ENCODE measurements at regions not wholly inside any gene's neighbourhood (a gene's known extent, or its start where the extent isn't known, plus 50 kb on each side); places are given as distances from the start of the nearest gene placed in this dataset.

GRCh38 chr10:4343091-4343490, 482.9 kb upstream of the AKR1E2 start:
- H2BK12ac ChIP-seq (ENCODE audit: insufficient read length, low read depth, low read length) = no peak overlapping the region
- no peak overlapping the region; a peak in 1 of 5 replicates for H3K4me3 Mint-ChIP-seq
- H3K79me1 ChIP-seq (ENCODE audit: insufficient read depth, low read depth, low read length, poor library complexity, severe bottlenecking) = no peaks in the 10 kb centered on the region
- H3K9ac ChIP-seq (ENCODE audit: extremely low read depth, insufficient read length, low read length) = no peak overlapping the region
- H4K91ac ChIP-seq (ENCODE audit: insufficient read length, low read depth, low read length) = no peak overlapping the region
- DNase-seq = no peak
- no peak overlapping the region for H3K27ac ChIP-seq (ENCODE audit: insufficient read length, low read depth, low read length)
- H3K27ac Mint-ChIP-seq = no peak overlapping the region
- no peak overlapping the region for H2AFZ ChIP-seq (ENCODE audit: low read length)
- H4K8ac ChIP-seq (replicated peaks; ENCODE audit: insufficient read length, low read depth, low read length) = no peak overlapping the region
- H3K4me1 Mint-ChIP-seq = peaks cover 3 to 9% of the 10 kb centered on the region in 2 experiments
- H2BK15ac ChIP-seq (ENCODE audit: low read depth, low read length) = no peak overlapping the region
- no peak overlapping the region for H2BK120ac ChIP-seq (ENCODE audit: low read depth, low read length, poor library complexity, severe bottlenecking)
- H2BK20ac ChIP-seq (ENCODE audit: low read depth, low read length, poor library complexity, severe bottlenecking) = no peak overlapping the region
- no peak overlapping the region for H3K4me2 ChIP-seq (ENCODE audit: insufficient read depth, insufficient read length, low read length)
- H3K4ac ChIP-seq (ENCODE audit: low read depth, low read length) = no peak overlapping the region
- H3T11ph ChIP-seq (ENCODE audit: low read length) = no peak overlapping the region
- H3K9me3 Mint-ChIP-seq = no peaks in the 10 kb centered on the region
- H3K9me3 ChIP-seq (ENCODE audit: control insufficient read depth, low read depth, low read length) = no peaks in the 10 kb centered on the region
- no peaks in the 10 kb centered on the region for H3K79me2 ChIP-seq (ENCODE audit: insufficient read depth, low read length)
- H3K36me3 Mint-ChIP-seq (ENCODE audit: insufficient read depth in 1 of 3, low read depth in 3 of 3) = no peaks in the 10 kb centered on the region; a peak in 1 of 7 replicates
- no peaks in the 10 kb centered on the region for H3K23me2 ChIP-seq (ENCODE audit: insufficient read length, low read depth, low read length, poor library complexity, severe bottlenecking)
- WGBS (ENCODE audit: extremely low coverage, insufficient read length, low lambda C conversion rate) = no CpG with 5 or more reads among the region's 6 CpGs
- no peak overlapping the region for H3K18ac ChIP-seq (ENCODE audit: insufficient read length, low read depth, low read length)
- no peak overlapping the region for H3K23ac ChIP-seq (ENCODE audit: insufficient read length, low read depth, low read length)
- no peaks in the 10 kb centered on the region; the same call in 1 of the 2 replicates for H3K4me1 ChIP-seq (ENCODE audit: insufficient read depth, low read length)
- H4K5ac ChIP-seq (ENCODE audit: insufficient read length, low read depth, low read length) = no peak overlapping the region
- TF ChIP-seq, protein P1, sequence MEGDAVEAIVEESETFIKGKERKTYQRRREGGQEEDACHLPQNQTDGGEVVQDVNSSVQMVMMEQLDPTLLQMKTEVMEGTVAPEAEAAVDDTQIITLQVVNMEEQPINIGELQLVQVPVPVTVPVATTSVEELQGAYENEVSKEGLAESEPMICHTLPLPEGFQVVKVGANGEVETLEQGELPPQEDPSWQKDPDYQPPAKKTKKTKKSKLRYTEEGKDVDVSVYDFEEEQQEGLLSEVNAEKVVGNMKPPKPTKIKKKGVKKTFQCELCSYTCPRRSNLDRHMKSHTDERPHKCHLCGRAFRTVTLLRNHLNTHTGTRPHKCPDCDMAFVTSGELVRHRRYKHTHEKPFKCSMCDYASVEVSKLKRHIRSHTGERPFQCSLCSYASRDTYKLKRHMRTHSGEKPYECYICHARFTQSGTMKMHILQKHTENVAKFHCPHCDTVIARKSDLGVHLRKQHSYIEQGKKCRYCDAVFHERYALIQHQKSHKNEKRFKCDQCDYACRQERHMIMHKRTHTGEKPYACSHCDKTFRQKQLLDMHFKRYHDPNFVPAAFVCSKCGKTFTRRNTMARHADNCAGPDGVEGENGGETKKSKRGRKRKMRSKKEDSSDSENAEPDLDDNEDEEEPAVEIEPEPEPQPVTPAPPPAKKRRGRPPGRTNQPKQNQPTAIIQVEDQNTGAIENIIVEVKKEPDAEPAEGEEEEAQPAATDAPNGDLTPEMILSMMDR (conservative IDR thresholded peaks at IDR 0.05) = no peak
- no peak overlapping the region for H3K56ac ChIP-seq (ENCODE audit: insufficient read length, low read depth, low read length)
- H4K20me1 ChIP-seq (ENCODE audit: control insufficient read depth, insufficient read depth, insufficient read length) = no peaks in the 10 kb centered on the region
- no peaks in the 10 kb centered on the region for H3K27me3 ChIP-seq (ENCODE audit: insufficient read depth, low read length)
- no peak overlapping the region for H3K14ac ChIP-seq (ENCODE audit: insufficient read depth, low read length)
- H3K27me3 Mint-ChIP-seq (ENCODE audit: low read depth) = no peaks in the 10 kb centered on the region; the same call in 1 of the 2 replicates
- no peak overlapping the region for H2BK5ac ChIP-seq (ENCODE audit: insufficient read length, low read length)
- H2AK5ac ChIP-seq (ENCODE audit: insufficient read length, low read length) = no peak overlapping the region
